Astrocyte (in vitro differentiated cells and primary cell): ENCODE measurements at regions not wholly inside any gene's neighbourhood (a gene's known extent, or its start where the extent isn't known, plus 50 kb on each side); places are given as distances from the start of the nearest gene placed in this dataset.

ENCODE experiments used
- DNase-seq: peaks from one replicate; pipeline ENCODE4 v3.0.0-alpha.2; 2010; ENCODE audit warnings: low read depth
- FAIRE-seq: peaks from 2 replicates; lab custom pipeline; 2011; peaks lifted over from hg19 to GRCh38; lab: Jason Lieb, UNC
- H2AFZ ChIP-seq: 2 replicates; pipeline ENCODE4 v1.6.0; 2012; ENCODE audit warnings: low read depth, low read length, inconsistent platforms
- H3K27ac ChIP-seq: 2 replicates; pipeline ENCODE4 v1.5.1; 2011; ENCODE audit warnings: low read depth, low read length, inconsistent platforms
- H3K27me3 ChIP-seq: 2 replicates; pipeline ENCODE4 v1.6.0; 2011; ENCODE audit warnings: low read length, inconsistent platforms; ENCODE audit not compliant: insufficient read depth
- H3K36me3 ChIP-seq: 2 replicates; pipeline ENCODE4 v1.5.1; 2011; ENCODE audit warnings: low read length, inconsistent platforms; ENCODE audit not compliant: insufficient read depth
- H3K4me1 ChIP-seq: 2 replicates; pipeline ENCODE4 v1.5.1; 2011; ENCODE audit warnings: low read length, inconsistent platforms; ENCODE audit not compliant: insufficient read depth
- H3K4me2 ChIP-seq: 2 replicates; pipeline ENCODE4 v1.6.0; 2012; ENCODE audit warnings: low read length, inconsistent platforms
- H3K4me3 ChIP-seq: 2 replicates; pipeline ENCODE4 v1.5.1; 2011; ENCODE audit warnings: low read depth, mild to moderate bottlenecking, low read length, inconsistent platforms; ENCODE audit not compliant: insufficient read depth
- H3K79me2 ChIP-seq: 2 replicates; pipeline ENCODE4 v1.6.0; 2012; ENCODE audit warnings: mild to moderate bottlenecking, low read length, inconsistent platforms; ENCODE audit not compliant: insufficient read depth
- H3K9ac ChIP-seq: 2 replicates; pipeline ENCODE4 v1.6.0; 2012; ENCODE audit warnings: mild to moderate bottlenecking, low read length, inconsistent platforms
- H3K9me3 ChIP-seq: 2 replicates; pipeline ENCODE4 v1.5.1; 2012; ENCODE audit warnings: low read depth, mild to moderate bottlenecking, low read length, inconsistent platforms; ENCODE audit not compliant: insufficient read depth
- H4K20me1 ChIP-seq: 2 replicates; pipeline ENCODE4 v1.6.0; 2012; ENCODE audit warnings: low read length, inconsistent platforms; ENCODE audit not compliant: insufficient read depth
- H3K27ac Mint-ChIP-seq: one replicate; pipeline ENCODE4 v1.8.0; 2021; ENCODE audit warnings: mild to moderate bottlenecking, mixed read lengths; ENCODE audit not compliant: unreplicated experiment
- H3K27me3 Mint-ChIP-seq: one replicate; pipeline ENCODE4 v1.8.0; 2021; ENCODE audit warnings: low read depth, mixed read lengths; ENCODE audit not compliant: unreplicated experiment
- H3K36me3 Mint-ChIP-seq: one replicate; pipeline ENCODE4 v1.8.0; 2021; ENCODE audit warnings: low read depth, mixed read lengths; ENCODE audit not compliant: unreplicated experiment
- H3K4me1 Mint-ChIP-seq: one replicate; pipeline ENCODE4 v1.8.0; 2021; ENCODE audit warnings: low read depth, mixed read lengths; ENCODE audit not compliant: unreplicated experiment
- H3K4me3 Mint-ChIP-seq: one replicate; pipeline ENCODE4 v1.8.0; 2021; ENCODE audit warnings: mild to moderate bottlenecking, moderate library complexity, mixed read lengths; ENCODE audit not compliant: unreplicated experiment
- H3K9me3 Mint-ChIP-seq: one replicate; pipeline ENCODE4 v1.8.0; 2021; ENCODE audit warnings: mild to moderate bottlenecking, mixed read lengths; ENCODE audit not compliant: unreplicated experiment
- EZH2 ChIP-seq: IDR thresholded peaks from 2 replicates; pipeline ENCODE4 v1.6.1; 2012; ENCODE audit warnings: mild to moderate bottlenecking, low read length, inconsistent platforms; ENCODE audit not compliant: insufficient read depth
- TF ChIP-seq, protein P1 (sequence below): IDR thresholded peaks from 2 replicates; pipeline ENCODE4 v1.5.1; 2011; ENCODE audit warnings: low read depth, mild to moderate bottlenecking, inconsistent platforms, low read length, moderate library complexity; ENCODE audit not compliant: insufficient read depth

GRCh38 chr5:142537938-142538337, 148.0 kb downstream of the FGF1 start:
- H3K27me3 Mint-ChIP-seq, result no peaks in the 10 kb centered on the region
- Histone ChIP-seq H3K4me3 (no peak overlapping the region), H3K9ac (no peak overlapping the region), H3K4me2 (no peak overlapping the region), H2AFZ (no peak overlapping the region), H3K79me2 (no peaks in the 10 kb centered on the region), H3K9me3 (peaks cover 2% of the 10 kb centered on the region), H3K27me3 (no peaks in the 10 kb centered on the region), H4K20me1 (no peaks in the 10 kb centered on the region), H3K4me1 (peaks cover 11% of the 10 kb centered on the region), H3K36me3 (no peaks in the 10 kb centered on the region), H3K27ac (no peak overlapping the region)
- FAIRE-seq (peak; percentile 65), DNase-seq (no peak)
- no peaks in the 10 kb centered on the region for H3K36me3 Mint-ChIP-seq
- no peak overlapping the region for H3K27ac Mint-ChIP-seq
- H3K9me3 Mint-ChIP-seq, result no peaks in the 10 kb centered on the region
- no peak overlapping the region for H3K4me3 Mint-ChIP-seq
- peaks cover 5% of the 10 kb centered on the region for H3K4me1 Mint-ChIP-seq
- TF ChIP-seq, protein P1, sequence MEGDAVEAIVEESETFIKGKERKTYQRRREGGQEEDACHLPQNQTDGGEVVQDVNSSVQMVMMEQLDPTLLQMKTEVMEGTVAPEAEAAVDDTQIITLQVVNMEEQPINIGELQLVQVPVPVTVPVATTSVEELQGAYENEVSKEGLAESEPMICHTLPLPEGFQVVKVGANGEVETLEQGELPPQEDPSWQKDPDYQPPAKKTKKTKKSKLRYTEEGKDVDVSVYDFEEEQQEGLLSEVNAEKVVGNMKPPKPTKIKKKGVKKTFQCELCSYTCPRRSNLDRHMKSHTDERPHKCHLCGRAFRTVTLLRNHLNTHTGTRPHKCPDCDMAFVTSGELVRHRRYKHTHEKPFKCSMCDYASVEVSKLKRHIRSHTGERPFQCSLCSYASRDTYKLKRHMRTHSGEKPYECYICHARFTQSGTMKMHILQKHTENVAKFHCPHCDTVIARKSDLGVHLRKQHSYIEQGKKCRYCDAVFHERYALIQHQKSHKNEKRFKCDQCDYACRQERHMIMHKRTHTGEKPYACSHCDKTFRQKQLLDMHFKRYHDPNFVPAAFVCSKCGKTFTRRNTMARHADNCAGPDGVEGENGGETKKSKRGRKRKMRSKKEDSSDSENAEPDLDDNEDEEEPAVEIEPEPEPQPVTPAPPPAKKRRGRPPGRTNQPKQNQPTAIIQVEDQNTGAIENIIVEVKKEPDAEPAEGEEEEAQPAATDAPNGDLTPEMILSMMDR, result no peak
- TF ChIP-seq EZH2, result no peak

- TF ChIP-seq, protein P1, result no peak
- TF ChIP-seq EZH2, result no peak
- H3K9ac ChIP-seq, result no peak overlapping the region
- H3K4me2 ChIP-seq, result no peak overlapping the region
- H3K36me3 ChIP-seq, result no peaks in the 10 kb centered on the region
- H2AFZ ChIP-seq, result no peak overlapping the region
- H3K4me3 ChIP-seq, result no peak overlapping the region
- H3K27me3 ChIP-seq, result no peaks in the 10 kb centered on the region
- H3K79me2 ChIP-seq, result no peaks in the 10 kb centered on the region
- Mint-ChIP-seq H3K27ac (no peak overlapping the region), H3K9me3 (no peaks in the 10 kb centered on the region), H3K27me3 (no peaks in the 10 kb centered on the region), H3K4me1 (peaks cover 8% of the 10 kb centered on the region), H3K4me3 (no peak overlapping the region), H3K36me3 (no peaks in the 10 kb centered on the region)
- DNase-seq (no peak), FAIRE-seq (no peak)
- H3K9me3 ChIP-seq, result peaks cover 2% of the 10 kb centered on the region
- no peaks in the 10 kb centered on the region for H4K20me1 ChIP-seq
- H3K27ac ChIP-seq, result no peak overlapping the region
- H3K4me1 ChIP-seq, result peaks cover 10% of the 10 kb centered on the region
Measured at GRCh38 chr5:142532781-142533176, 153.1 kb downstream of the FGF1 start.

DNA sequence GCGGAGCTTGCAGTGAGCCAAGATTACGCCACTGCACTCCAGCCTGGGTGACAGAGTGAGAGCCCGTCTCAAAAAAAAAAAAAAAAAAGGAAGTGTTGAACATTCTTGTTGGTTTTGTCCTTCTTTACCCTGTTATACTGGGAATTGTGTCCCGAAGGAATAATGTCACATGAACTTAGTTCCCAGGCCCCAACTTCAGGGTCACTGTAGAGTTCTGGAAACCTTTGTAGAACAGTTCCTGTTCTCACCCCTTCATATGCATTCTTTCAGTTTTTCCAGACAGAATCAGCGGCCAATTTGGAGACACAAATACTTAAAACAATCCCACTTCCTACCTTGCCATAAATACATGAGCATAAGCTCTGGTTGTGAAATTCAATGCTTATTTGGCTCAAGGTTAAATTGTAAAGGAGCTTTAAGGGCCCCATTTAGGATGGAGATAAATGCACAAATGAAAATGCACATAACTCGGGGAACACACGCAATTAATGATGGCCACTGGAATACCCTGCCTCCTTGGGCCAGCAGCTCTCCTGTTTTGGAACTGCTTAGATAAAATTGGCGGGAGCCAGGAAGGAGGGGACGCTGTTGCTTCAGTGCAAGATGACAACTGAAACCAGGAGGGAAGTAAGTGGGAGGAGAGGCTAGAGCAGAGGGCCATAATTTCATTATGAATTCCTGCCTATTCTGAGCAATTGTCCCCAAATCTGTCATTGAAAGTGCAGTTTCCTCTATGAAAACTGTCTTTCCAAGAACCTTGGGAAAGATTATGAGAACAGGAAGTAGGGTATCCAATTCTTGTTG, 153.7 kb downstream of the FGF1 start:
- Histone ChIP-seq H4K20me1 (no peaks in the 10 kb centered on the region), H3K9ac (no peak overlapping the region), H3K27me3 (no peaks in the 10 kb centered on the region), H2AFZ (no peak overlapping the region), H3K4me2 (no peak overlapping the region), H3K79me2 (no peaks in the 10 kb centered on the region), H3K4me3 (no peak overlapping the region), H3K27ac (no peak overlapping the region), H3K4me1 (peaks cover 10% of the 10 kb centered on the region), H3K36me3 (no peaks in the 10 kb centered on the region), H3K9me3 (peaks cover 2% of the 10 kb centered on the region)
- H3K27ac Mint-ChIP-seq, result no peak overlapping the region
- TF ChIP-seq, protein P1, result no peak
- no peak for TF ChIP-seq EZH2
- H3K9me3 Mint-ChIP-seq, result no peaks in the 10 kb centered on the region
- no peak for FAIRE-seq
- H3K4me3 Mint-ChIP-seq, result no peak overlapping the region
- no peaks in the 10 kb centered on the region for H3K27me3 Mint-ChIP-seq
- no peak for DNase-seq
- H3K4me1 Mint-ChIP-seq, result peaks cover 10% of the 10 kb centered on the region
- H3K36me3 Mint-ChIP-seq, result no peaks in the 10 kb centered on the region
